NCI-H446 treated with DMSO at 0.1 percent for 48 hours (cell line): ENCODE measurements at regions not wholly inside any gene's neighbourhood (a gene's known extent, or its start where the extent isn't known, plus 50 kb on each side); places are given as distances from the start of the nearest gene placed in this dataset.
"Not testable (repeated sequence)": the region's sequence is repeated elsewhere in the genome, so short reads cannot be mapped to it uniquely, and the experiment has no call there.

ENCODE experiments used
- DNase-seq: peaks from one replicate; lab custom pipeline; 2025; lab: John Stamatoyannopoulos, UW

GRCh38 chr4:159410076-159410777 lies 307.3 kb downstream of the RAPGEF2 start:
- no peak for DNase-seq

GRCh38 chr4:159410891-159411290 lies 308.0 kb downstream of the RAPGEF2 start:
- DNase-seq, result no peak

GRCh38 chr4:159413306-159413943 lies 310.5 kb downstream of the RAPGEF2 start:
- DNase-seq, result no peak

- no peak for DNase-seq
Observed at GRCh38 chr4:159414305-159414704, 311.4 kb downstream of the RAPGEF2 start.

GRCh38 chr4:159416073-159416472 lies 313.2 kb downstream of the RAPGEF2 start:
- DNase-seq, result no peak

GRCh38 chr4:159416996-159417395 lies 314.1 kb downstream of the RAPGEF2 start:
- DNase-seq, result no peak

GRCh38 chr4:159420162-159421057 lies 317.5 kb downstream of the RAPGEF2 start:
- DNase-seq, result no peak

GRCh38 chr4:159421058-159421419 lies 318.2 kb downstream of the RAPGEF2 start:
- DNase-seq, result not testable (repeated sequence)

- no peak for DNase-seq
Observed at GRCh38 chr4:159422019-159422418, 319.1 kb downstream of the RAPGEF2 start.

- DNase-seq, result no peak
Observed at GRCh38 chr4:159422626-159423025, 319.7 kb downstream of the RAPGEF2 start.

GRCh38 chr4:159425737-159426305 lies 322.9 kb downstream of the RAPGEF2 start:
- no peak for DNase-seq

GRCh38 chr4:159428293-159428692 lies 325.4 kb downstream of the RAPGEF2 start:
- DNase-seq, result no peak

- DNase-seq, result no peak
Observed at GRCh38 chr4:159428975-159429692, 326.3 kb downstream of the RAPGEF2 start.

GRCh38 chr4:159429693-159430035 lies 326.8 kb downstream of the RAPGEF2 start:
- DNase-seq, result no peak

GRCh38 chr4:159430896-159431295 lies 328.0 kb downstream of the RAPGEF2 start:
- DNase-seq, result no peak

- no peak for DNase-seq
Observed at GRCh38 chr4:159432436-159432835, 329.6 kb downstream of the RAPGEF2 start.

- DNase-seq, result no peak
Observed at GRCh38 chr4:159433337-159433736, 330.5 kb downstream of the RAPGEF2 start.

- DNase-seq, result no peak
Observed at GRCh38 chr4:159434114-159434870, 331.4 kb downstream of the RAPGEF2 start.

GRCh38 chr4:159434871-159435241 lies 332.0 kb downstream of the RAPGEF2 start:
- DNase-seq, result no peak

- no peak for DNase-seq
Observed at GRCh38 chr4:159435561-159436023, 332.7 kb downstream of the RAPGEF2 start.

- no peak for DNase-seq
Observed at GRCh38 chr4:159443975-159444374, 341.1 kb downstream of the RAPGEF2 start.
